PC-3 (cell line): ENCODE measurements at regions not wholly inside any gene's neighbourhood (a gene's known extent, or its start where the extent isn't known, plus 50 kb on each side); places are given as distances from the start of the nearest gene placed in this dataset.

Experiments
- ATAC-seq: fragments of 200-7000 bp; cut with Tn5 transposase; 2 replicates; pipeline ENCODE4 v1.9.1; 2020; ENCODE audit warnings: mild to moderate bottlenecking, moderate library complexity
- BruUV-seq: library from RNA; stranded (reverse); fragments of 400-500 nt; replicated peaks from 2 replicates; lab custom pipeline; 2021; lab: Mats Ljungman, UMichigan
- CTCF ChIA-PET: fragments of 300-600 bp; sonication (Branson Sonifier 250); formaldehyde crosslinking; loops from one replicate; lab custom pipeline; 2022; ENCODE audit warnings: antibody characterized with exemption; lab: Charles Lee
- POLR2A ChIA-PET: fragments of 300-600 bp; sonication (Branson Sonifier 250); formaldehyde crosslinking; loops from one replicate; lab custom pipeline; 2022; ENCODE audit warnings: antibody characterized with exemption; ENCODE audit not compliant: unreplicated experiment; lab: Charles Lee
- DNase-seq: peaks from one replicate; pipeline ENCODE4 v3.0.0-alpha.2; 2015
- H2AFZ ChIP-seq: fragments of 300-600 bp; sonication (generic); 2 replicates; pipeline ENCODE4 v1.6.0; 2016; ENCODE audit warnings: antibody characterized with exemption, low read length
- H3F3A ChIP-seq: fragments of 300-600 bp; sonication (generic); one replicate; pipeline ENCODE4 v1.6.0; 2017; ENCODE audit warnings: antibody characterized with exemption, low read length, control low read depth, mild to moderate bottlenecking; ENCODE audit not compliant: unreplicated experiment
- H3K27ac ChIP-seq: fragments of 300-600 bp; sonication (generic); 2 replicates; pipeline ENCODE4 v1.5.1; 2016; ENCODE audit warnings: mild to moderate bottlenecking, low read length
- H3K27me3 ChIP-seq: fragments of 300-600 bp; sonication (generic); 2 replicates; pipeline ENCODE4 v1.6.1; 2016; ENCODE audit warnings: low read length, mixed read lengths
- H3K36me3 ChIP-seq: fragments of 300-600 bp; sonication (generic); 2 replicates; pipeline ENCODE4 v1.6.1; 2016; ENCODE audit warnings: low read depth, mixed run types, low read length, mixed read lengths
- H3K4me1 ChIP-seq: fragments of 300-600 bp; sonication (generic); 2 replicates; pipeline ENCODE4 v1.5.1; 2016; ENCODE audit warnings: low read length; ENCODE audit not compliant: insufficient read depth
- H3K4me2 ChIP-seq: fragments of 300-600 bp; sonication (generic); 2 replicates; pipeline ENCODE4 v1.6.0; 2016; ENCODE audit warnings: low read length
- H3K4me3 ChIP-seq: fragments of 300-600 bp; sonication (generic); 2 replicates; pipeline ENCODE4 v1.5.1; 2016; ENCODE audit warnings: mild to moderate bottlenecking, low read length, mixed read lengths
- H3K79me2 ChIP-seq: fragments of 300-600 bp; sonication (generic); 2 replicates; pipeline ENCODE4 v1.6.1; 2017; ENCODE audit warnings: low read length, mixed read lengths
- H3K9ac ChIP-seq: fragments of 300-600 bp; sonication (generic); 2 replicates; pipeline ENCODE4 v1.6.0; 2016; ENCODE audit warnings: mild to moderate bottlenecking, low read length
- H3K9me2 ChIP-seq: fragments of 300-600 bp; sonication (generic); replicated peaks from 2 replicates; pipeline ENCODE4 v1.6.1; 2016; ENCODE audit warnings: mixed run types, low read length, mixed read lengths
- H3K9me3 ChIP-seq: fragments of 300-600 bp; sonication (generic); 2 replicates; pipeline ENCODE4 v1.6.1; 2016; ENCODE audit warnings: low read length, mixed read lengths
- H4K20me1 ChIP-seq: fragments of 300-600 bp; sonication (generic); 2 replicates; pipeline ENCODE4 v1.6.1; 2016; ENCODE audit warnings: low read length, mixed read lengths
- EZH2 ChIP-seq: fragments of 300-600 bp; sonication (generic); IDR thresholded peaks from one replicate; pipeline ENCODE4 v1.6.1; 2017; ENCODE audit warnings: antibody characterized with exemption, mild to moderate bottlenecking, low read length; ENCODE audit not compliant: unreplicated experiment
- EZH2phosphoT487 ChIP-seq: fragments of 300-600 bp; sonication (generic); IDR thresholded peaks from 2 replicates; pipeline ENCODE4 v1.6.1; 2018; ENCODE audit warnings: mild to moderate bottlenecking, antibody characterized with exemption, low read length, borderline replicate concordance
- intact Hi-C: fragments of 100-400 bp; cut with micrococcal nuclease; formaldehyde crosslinking; loops from 2 replicates; pipeline ENCODE4 v1.9.0; 2023
- TF ChIP-seq, protein P1 (sequence below): fragments of 300-600 bp; sonication (generic); conservative IDR thresholded peaks from 2 replicates; pipeline ENCODE4 v1.5.1; 2017; ENCODE audit warnings: antibody characterized with exemption, low read depth, mild to moderate bottlenecking, low read length

DNA sequence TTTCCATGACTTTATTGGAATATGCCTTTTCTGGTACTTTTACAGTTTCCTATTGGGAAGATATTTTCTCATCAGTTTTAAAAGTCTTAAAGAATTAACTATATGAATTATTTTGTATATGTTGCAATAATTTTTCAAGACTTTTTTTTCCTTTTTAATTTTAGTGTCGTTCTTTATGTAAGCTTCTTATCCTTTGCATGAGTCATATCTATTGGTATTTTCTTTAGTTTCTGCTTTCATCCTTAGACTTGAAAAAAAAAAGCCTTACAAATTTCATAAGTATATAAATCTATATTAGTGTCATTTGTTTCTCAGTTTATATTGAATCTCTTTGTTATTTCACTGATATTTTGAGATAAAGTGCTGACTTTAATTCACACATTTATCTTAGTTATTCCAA lies 94.9 kb downstream of the DSEL start:
- Histone ChIP-seq H3K36me3 (no peaks in the 10 kb centered on the region), H3K4me2 (no peak overlapping the region), H3K9me2 (no peaks in the 10 kb centered on the region), H2AFZ (no peak overlapping the region), H3K79me2 (no peaks in the 10 kb centered on the region), H3F3A (no peaks in the 10 kb centered on the region), H3K9me3 (no peaks in the 10 kb centered on the region), H3K27ac (no peak overlapping the region), H4K20me1 (no peaks in the 10 kb centered on the region), H3K4me3 (no peak overlapping the region), H3K4me1 (peaks cover 17% of the 10 kb centered on the region), H3K9ac (no peak overlapping the region), H3K27me3 (no peaks in the 10 kb centered on the region)
- DNase-seq (no peak), ATAC-seq (no peak)
- no TSS peak for BruUV-seq
- TF ChIP-seq, protein P1, sequence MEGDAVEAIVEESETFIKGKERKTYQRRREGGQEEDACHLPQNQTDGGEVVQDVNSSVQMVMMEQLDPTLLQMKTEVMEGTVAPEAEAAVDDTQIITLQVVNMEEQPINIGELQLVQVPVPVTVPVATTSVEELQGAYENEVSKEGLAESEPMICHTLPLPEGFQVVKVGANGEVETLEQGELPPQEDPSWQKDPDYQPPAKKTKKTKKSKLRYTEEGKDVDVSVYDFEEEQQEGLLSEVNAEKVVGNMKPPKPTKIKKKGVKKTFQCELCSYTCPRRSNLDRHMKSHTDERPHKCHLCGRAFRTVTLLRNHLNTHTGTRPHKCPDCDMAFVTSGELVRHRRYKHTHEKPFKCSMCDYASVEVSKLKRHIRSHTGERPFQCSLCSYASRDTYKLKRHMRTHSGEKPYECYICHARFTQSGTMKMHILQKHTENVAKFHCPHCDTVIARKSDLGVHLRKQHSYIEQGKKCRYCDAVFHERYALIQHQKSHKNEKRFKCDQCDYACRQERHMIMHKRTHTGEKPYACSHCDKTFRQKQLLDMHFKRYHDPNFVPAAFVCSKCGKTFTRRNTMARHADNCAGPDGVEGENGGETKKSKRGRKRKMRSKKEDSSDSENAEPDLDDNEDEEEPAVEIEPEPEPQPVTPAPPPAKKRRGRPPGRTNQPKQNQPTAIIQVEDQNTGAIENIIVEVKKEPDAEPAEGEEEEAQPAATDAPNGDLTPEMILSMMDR, result no peak
- CTCF ChIA-PET, result no interaction called here
- intact Hi-C loops, result no loop called here
- POLR2A ChIA-PET, result no interaction called here

DNA sequence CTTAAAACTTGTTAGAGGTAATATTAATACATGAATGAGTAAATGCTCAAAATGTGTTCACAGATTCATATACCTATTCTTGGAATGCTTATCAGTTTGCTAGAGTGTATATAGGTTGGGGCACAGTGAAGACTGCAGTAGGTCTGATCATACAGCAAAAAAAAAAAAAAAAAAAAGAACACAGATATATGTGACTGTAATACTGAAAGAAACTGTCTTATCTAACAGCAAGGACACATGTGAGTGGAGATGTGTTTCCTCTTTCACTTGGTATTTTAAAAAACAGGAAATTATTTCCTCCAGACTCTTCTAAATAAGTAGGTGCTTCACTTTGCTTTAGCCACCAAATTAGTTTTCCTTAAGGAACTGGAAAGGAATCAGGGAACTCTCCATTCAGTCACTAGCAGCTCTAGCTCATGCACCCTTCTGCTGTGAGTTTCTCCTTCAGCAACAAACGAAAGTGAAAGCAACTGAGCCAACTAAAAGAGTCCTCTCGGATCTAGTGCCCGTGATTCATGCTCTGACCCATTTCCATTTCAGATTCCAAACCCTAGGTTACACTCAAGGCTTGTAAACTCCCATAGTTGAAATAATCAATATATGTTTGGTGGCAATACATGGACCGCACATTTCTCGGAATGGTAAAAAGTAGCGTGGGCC lies 98.5 kb downstream of the DSEL start:
- Histone ChIP-seq H3K9me2 (no peaks in the 10 kb centered on the region), H4K20me1 (no peaks in the 10 kb centered on the region), H2AFZ (peak overlapping the region; percentile 80), H3K4me2 (peak overlapping the region; percentile 79), H3K9me3 (no peaks in the 10 kb centered on the region), H3K27ac (no peak overlapping the region), H3K36me3 (no peaks in the 10 kb centered on the region), H3K9ac (0 out of 2 replicates have a peak overlapping the region, but pooled peaks have one; percentile 5), H3K79me2 (no peaks in the 10 kb centered on the region), H3K4me1 (no peaks in the 10 kb centered on the region), H3K4me3 (peak overlapping the region; percentile 61), H3F3A (no peaks in the 10 kb centered on the region), H3K27me3 (no peaks in the 10 kb centered on the region)
- BruUV-seq, result no TSS peak
- intact Hi-C loops, result no loop called here
- ChIA-PET CTCF (no interaction called here), POLR2A (no interaction called here)
- TF ChIP-seq EZH2phosphoT487, result no peak
- TF ChIP-seq, protein P1, result no peak
- no peak for TF ChIP-seq EZH2
- ATAC-seq, result peak; percentile 76
- DNase-seq, result peak; percentile 59

DNA sequence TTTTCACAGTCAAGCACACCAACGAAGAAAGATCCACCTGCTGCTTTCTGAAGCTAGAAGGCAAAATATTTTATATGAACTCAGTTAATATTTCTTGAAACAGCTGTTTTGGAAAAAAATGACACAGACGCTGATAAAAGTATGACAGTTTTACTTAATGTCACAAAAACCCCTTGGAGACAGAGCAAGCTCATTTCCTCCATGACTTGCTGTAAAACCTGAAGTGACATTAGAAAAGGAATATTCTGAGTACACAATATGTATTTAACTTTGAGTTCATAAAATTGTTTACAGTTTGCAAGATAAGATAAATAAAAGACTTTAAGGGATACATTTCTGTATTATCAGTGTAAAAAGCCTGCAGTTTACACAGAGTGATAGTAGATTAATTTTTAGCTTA lies 105.4 kb downstream of the DSEL start:
- no peaks in the 10 kb centered on the region for H3K27me3 ChIP-seq
- no peaks in the 10 kb centered on the region for H3K79me2 ChIP-seq
- ChIA-PET POLR2A (no interaction called here), CTCF (no interaction called here)
- no peaks in the 10 kb centered on the region for H3K9me2 ChIP-seq
- TF ChIP-seq EZH2phosphoT487 (no peak), EZH2 (no peak)
- TF ChIP-seq, protein P1, result no peak
- no peak overlapping the region for H2AFZ ChIP-seq
- BruUV-seq, result no TSS peak
- H3K4me1 ChIP-seq, result peaks cover 4% of the 10 kb centered on the region; the same call in 1 of the 2 replicates
- H3F3A ChIP-seq, result no peaks in the 10 kb centered on the region
- no peak for ATAC-seq
- no peak overlapping the region for H3K27ac ChIP-seq
- no peak overlapping the region for H3K4me3 ChIP-seq
- H3K4me2 ChIP-seq, result no peak overlapping the region
- H3K36me3 ChIP-seq, result no peaks in the 10 kb centered on the region
- no peak for DNase-seq
- H3K9ac ChIP-seq, result no peak overlapping the region
- H3K9me3 ChIP-seq, result no peaks in the 10 kb centered on the region
- intact Hi-C loops, result no loop called here
- no peaks in the 10 kb centered on the region for H4K20me1 ChIP-seq
